Left kidney (tissue), 1 donor: ENCODE measurements at regions not wholly inside any gene's neighbourhood (a gene's known extent, or its start where the extent isn't known, plus 50 kb on each side); places are given as distances from the start of the nearest gene placed in this dataset.

ENCODE experiments used
- DNase-seq: peaks from one replicate; pipeline ENCODE4 v3.0.0-alpha.2; 2013

DNA sequence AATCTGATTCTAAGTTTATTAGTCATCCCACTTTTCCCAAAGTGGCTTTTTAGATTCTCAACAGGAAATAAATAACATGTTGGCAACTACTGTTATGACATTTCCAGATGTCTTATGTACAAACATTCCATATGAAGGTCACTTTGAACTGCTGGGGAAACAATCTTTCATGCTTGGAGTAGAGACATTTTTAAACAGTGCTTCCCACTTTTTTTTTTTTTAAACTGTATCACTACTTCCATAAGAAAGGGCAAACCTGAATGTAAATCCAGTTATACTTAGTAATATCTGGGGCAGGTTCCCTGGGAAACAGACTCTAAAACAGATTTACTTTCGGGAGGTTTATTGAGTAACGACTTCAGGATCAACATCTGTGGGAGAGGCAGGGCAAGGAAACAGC, 473.8 kb downstream of the TAFA4 start:
- no peak for DNase-seq

DNA sequence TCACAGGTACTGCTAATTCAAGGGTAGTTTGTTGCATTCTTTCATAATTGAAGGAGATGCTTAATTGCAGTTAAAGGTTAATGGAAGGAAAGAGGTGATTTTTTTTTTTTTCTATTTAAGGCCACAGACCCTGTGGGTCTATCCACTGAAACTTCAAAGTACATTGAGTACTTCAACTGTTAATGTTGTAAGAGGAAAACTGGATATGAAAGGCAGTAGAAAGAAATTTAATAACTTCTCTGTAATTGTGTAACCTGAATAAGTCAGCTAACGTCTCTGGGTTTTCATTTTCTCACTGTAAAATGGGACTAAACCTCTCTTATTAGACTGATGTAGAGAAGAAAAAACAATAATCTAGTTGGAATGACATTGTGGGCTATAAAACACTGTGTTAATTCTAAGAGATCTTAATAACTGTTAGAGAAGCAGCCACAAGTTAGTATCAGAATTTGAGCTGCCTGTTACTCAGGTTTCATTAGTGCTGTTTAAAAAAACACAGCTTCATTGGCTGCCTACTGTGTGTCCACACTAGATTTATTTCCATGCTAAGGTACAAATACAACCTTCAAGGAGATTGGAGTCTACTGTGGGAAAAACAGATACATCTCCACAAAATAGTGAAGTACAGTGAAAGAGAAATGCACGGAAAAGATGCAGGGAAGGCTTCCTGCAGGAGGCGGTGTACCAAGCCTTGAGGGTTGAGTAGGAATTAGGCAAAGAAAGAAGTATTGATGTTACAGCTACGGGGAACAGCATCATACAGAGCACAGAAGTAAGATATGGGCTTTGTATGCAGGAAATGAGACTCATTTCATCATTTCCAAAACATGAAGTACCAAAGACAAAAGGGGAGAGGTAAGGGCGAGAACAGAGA, 483.6 kb downstream of the TAFA4 start:
- no peak for DNase-seq

- DNase-seq: no peak
These were observed 484.5 kb downstream of the TAFA4 start for GRCh38 chr3:68447885-68448284.

GRCh38 chr3:68441054-68441453, 491.3 kb downstream of the TAFA4 start:
- DNase-seq: no peak

GRCh38 chr3:68436619-68437401, 495.5 kb downstream of the TAFA4 start:
- no peak for DNase-seq

DNA sequence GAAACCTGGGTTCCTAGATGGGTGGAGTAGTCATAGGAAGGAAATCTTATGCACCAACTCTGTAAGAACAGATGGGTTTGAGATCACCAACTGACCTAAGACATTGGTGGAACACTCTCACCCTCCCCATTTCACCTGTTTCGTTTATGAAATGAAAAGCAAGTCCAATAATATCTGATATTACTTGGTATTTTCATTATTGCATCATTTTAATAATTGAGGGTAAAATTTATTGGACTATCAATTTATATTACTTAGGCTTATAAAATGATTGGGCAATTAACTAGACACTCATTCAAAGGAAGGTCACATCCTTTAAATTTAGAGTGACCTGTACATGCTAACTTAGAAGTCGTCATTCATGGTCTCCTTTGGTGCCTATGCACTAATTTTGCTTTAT, 503.9 kb downstream of the TAFA4 start:
- no peak for DNase-seq

- no peak for DNase-seq
These were observed 507.4 kb downstream of the TAFA4 start for GRCh38 chr3:68424796-68425460.

GRCh38 chr3:68408626-68409025, 523.7 kb downstream of the TAFA4 start:
- DNase-seq: no peak

- no peak for DNase-seq
These were observed 528.6 kb downstream of the TAFA4 start for GRCh38 chr3:68403741-68404140.

- peak; percentile 1 for DNase-seq
These were observed 530.0 kb downstream of the TAFA4 start for GRCh38 chr3:68402235-68402918.

GRCh38 chr3:68378631-68379030, 553.7 kb downstream of the TAFA4 start:
- no peak for DNase-seq

- no peak for DNase-seq
These were observed 558.6 kb downstream of the TAFA4 start for GRCh38 chr3:68373727-68374126.

- DNase-seq: no peak
These were observed 568.6 kb downstream of the TAFA4 start for GRCh38 chr3:68363796-68364195.

DNA sequence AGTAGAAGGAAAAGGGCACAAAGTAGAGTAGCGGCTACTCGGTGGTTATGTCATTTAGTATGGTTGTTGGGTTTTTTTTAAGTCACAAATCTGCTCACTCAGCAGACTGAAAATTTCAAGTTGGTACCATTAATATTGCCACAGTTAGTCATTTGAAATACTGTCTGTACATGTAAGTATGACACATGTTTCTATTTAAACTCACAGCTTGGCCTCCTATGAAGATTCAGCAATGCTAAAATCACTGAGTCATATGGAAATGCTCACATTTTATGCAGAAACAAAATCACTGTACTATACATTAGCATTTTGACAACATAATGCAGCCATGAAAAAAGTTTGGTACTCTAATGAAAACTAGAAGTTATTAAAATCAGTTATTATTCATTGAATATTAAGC, 571.9 kb downstream of the TAFA4 start:
- no peak for DNase-seq

GRCh38 chr3:68345781-68346180, 586.6 kb downstream of the TAFA4 start:
- no peak for DNase-seq

DNA sequence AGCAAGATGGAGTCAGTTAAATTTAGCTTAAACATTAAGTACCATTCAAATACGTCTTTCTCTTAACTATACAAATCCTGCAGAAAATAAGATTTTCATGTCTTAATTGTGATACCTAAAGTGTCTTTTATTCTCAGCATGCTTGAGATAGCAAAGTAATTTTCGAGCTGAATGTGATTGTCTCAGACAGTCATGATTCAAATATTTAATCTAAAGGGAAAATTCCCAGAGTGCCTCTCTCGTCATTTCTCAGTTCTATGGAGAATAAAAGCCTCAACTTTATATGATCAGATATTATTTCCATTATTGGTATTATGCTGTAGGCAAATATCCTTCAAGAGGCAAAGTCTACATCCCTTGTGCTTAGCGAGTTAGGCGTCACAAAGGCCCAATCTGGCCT, 589.9 kb downstream of the TAFA4 start:
- DNase-seq: no peak

DNA sequence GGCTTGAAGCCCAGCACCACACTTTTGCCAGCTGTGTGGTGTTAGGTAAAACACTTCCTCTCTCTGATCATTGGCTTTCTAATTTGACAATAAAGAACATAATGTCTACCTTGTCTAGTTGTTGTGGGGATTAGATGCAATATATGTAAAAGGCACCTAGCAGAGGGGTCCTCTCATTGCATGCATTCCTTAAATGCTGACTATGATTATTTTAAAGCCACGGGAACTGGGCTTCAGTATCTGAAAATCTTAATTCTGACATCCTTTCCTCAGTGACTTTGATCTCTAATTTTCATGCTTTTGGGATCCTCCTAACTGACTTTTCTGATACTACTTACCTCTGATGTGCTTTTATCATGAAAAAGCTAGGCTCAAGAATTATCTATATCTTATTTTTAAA, 596.3 kb downstream of the TAFA4 start:
- DNase-seq: no peak

DNA sequence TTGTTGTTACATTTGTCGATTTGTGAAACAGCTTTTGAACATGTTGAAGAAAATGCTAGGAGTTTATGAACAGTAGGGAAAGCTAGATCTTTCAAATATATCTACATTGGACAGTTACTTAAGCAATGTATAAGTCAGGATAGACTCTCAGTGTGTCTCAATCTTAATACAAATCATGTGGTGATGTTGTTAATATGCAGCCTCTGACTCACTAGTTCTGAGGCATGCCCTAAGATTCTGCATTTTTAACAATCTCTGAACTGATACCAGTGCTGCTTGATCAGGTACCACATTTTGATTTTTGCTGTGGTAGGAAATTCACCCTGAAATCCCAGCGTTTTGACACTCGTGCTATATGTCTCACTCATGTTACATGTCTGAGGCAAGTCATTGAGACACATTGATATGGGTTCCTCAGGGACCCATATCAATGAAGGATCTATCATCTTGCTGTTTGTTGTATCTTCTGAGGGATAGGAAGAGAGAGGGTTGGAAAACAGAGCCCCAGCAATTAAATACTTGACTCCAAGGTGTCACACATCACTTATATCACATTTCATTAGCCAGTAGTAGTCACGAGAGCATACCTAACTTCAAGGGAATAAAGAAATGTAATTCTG, 597.9 kb downstream of the TAFA4 start:
- no peak for DNase-seq

GRCh38 chr3:68328049-68328448, 604.3 kb downstream of the TAFA4 start:
- no peak for DNase-seq

DNA sequence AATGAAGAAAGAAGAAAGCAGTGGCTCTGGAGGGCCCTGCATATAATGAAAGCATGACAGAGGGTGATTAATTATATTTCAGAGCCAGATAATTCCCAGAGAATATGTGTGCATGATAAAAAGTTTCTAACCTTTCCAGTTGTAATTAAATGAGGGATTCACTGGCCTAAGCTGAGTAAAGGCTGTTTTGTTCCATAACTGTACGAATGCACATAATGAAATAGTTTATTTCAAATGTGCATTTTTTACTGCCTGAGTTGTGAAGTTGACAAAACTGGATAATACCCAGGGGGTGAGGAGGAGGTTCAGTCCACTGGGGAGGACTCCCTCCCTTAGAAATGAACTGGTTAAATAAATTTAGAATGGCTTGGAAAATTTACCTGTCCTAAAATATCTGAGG, 616.4 kb downstream of the TAFA4 start:
- DNase-seq: no peak

GRCh38 chr3:68315546-68315945, 616.8 kb downstream of the TAFA4 start:
- DNase-seq: no peak

- peak; percentile 77 for DNase-seq
These were observed 625.8 kb downstream of the TAFA4 start for GRCh38 chr3:68306571-68306970.
